22Rv1 (cell line): ENCODE measurements at regions not wholly inside any gene's neighbourhood (a gene's known extent, or its start where the extent isn't known, plus 50 kb on each side); places are given as distances from the start of the nearest gene placed in this dataset.

ENCODE experiments used
- ZFX ChIP-seq: fragments of 450-650 bp; IDR thresholded peaks from 2 replicates; pipeline ENCODE4 v1.6.1; 2017; ENCODE audit warnings: antibody characterized with exemption, borderline replicate concordance
- TF ChIP-seq, protein P1 (sequence below): fragments of 450-650 bp; IDR thresholded peaks from 2 replicates; pipeline ENCODE4 v1.5.1; 2017; ENCODE audit warnings: mild to moderate bottlenecking

DNA sequence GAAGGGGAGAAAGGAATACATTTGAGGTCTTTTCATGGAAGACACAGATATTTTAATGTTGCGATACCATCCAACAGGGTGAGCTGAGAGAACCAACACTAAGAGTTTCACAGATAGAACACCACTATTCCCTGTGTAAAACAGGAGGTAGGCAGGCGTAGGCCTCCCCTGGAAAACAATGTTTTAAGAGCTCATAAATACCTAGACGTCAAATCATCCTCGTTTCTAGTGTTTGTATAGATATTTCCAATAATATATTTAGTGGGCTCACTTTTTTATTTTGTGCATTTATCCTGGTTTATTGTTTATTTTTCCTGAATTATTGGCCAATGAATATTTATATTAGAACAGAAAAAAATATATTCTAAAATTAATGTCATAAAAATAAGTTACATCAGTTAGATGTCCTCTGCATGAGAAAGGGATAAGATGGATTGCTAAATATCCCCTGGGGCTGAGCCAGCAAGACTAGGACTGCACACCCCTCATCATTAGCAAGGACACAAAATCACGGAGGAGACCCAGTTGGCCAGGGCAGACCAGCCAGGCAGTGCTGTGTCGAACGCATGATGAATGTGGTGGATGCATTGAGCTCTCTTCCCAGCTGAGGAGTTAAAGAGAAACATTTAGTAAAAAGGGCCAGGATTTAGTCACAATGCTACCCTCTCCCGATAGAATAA lies 380.5 kb downstream of the C6orf118 start:
- TF ChIP-seq, protein P1, sequence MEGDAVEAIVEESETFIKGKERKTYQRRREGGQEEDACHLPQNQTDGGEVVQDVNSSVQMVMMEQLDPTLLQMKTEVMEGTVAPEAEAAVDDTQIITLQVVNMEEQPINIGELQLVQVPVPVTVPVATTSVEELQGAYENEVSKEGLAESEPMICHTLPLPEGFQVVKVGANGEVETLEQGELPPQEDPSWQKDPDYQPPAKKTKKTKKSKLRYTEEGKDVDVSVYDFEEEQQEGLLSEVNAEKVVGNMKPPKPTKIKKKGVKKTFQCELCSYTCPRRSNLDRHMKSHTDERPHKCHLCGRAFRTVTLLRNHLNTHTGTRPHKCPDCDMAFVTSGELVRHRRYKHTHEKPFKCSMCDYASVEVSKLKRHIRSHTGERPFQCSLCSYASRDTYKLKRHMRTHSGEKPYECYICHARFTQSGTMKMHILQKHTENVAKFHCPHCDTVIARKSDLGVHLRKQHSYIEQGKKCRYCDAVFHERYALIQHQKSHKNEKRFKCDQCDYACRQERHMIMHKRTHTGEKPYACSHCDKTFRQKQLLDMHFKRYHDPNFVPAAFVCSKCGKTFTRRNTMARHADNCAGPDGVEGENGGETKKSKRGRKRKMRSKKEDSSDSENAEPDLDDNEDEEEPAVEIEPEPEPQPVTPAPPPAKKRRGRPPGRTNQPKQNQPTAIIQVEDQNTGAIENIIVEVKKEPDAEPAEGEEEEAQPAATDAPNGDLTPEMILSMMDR, result no peak
- TF ChIP-seq ZFX, result no peak
